ENCODE measurements at regions not wholly inside any gene's neighbourhood (a gene's known extent, or its start where the extent isn't known, plus 50 kb on each side); places are given as distances from the start of the nearest gene placed in this dataset.
"Not testable (repeated sequence)": the region's sequence is repeated elsewhere in the genome, so short reads cannot be mapped to it uniquely, and the experiment has no call there.

- FAIRE-seq; DNase-seq (ENCODE audit: insufficient read length): not testable (repeated sequence)
Measured at GRCh38 chr7:26424319-26424718, 132.7 kb downstream of the SNX10 start.

DNA sequence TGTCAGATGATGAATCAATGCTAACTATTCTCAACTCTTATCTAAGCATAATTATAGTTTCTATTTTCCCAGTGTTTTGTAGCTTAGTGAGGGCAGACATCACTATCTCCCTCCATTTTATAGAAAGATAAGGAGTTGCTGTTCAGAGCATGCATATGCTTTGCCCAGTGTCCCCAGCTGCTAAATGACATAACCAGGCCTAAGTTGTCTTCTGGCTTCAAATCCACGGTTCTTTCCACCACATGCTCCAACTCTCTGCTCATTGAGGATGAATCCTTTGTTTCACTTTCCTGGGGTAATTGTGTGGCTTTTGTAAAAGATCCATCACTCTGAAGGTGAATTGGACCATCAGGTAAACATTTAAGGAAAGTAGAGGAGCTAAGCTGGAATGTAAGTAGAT lies 134.0 kb downstream of the SNX10 start:
- no peak for FAIRE-seq
- TF ChIP-seq TAF1 (IDR thresholded peaks at IDR 0.05; ENCODE audit: borderline replicate concordance, low read depth, low read length), result no peak
- TF ChIP-seq POLR2AphosphoS5 (IDR thresholded peaks at IDR 0.05; ENCODE audit: low read depth, low read length), result no peak
- no peak for TF ChIP-seq POLR2A (IDR thresholded peaks at IDR 0.05; ENCODE audit: low read depth, low read length)

DNA sequence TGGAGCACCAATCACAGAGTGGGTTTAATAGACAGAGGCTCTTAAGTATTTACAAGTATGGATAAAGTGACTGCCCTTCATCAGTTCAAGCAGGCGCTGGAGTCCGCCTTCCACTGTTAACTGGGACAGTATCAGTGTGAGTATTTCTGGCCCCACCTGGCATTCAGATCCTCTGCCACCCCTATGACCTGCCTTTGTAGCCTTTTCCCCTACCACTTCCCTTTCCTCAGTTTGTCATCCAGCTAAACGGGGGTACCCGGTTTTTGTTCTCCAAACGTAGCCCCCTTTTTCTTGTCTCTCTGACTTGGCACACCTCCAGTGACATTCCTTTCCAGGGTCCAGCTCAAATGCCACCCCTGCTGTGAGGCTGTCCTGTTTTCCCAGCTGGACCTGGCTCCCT lies 134.4 kb downstream of the SNX10 start:
- TF ChIP-seq TAF1 (IDR thresholded peaks at IDR 0.05; ENCODE audit: borderline replicate concordance, low read depth, low read length), result no peak
- no peak for TF ChIP-seq POLR2A (IDR thresholded peaks at IDR 0.05; ENCODE audit: low read depth, low read length)
- TF ChIP-seq POLR2AphosphoS5 (IDR thresholded peaks at IDR 0.05; ENCODE audit: low read depth, low read length), result no peak
- DNase-seq (ENCODE audit: insufficient read length), result no peak
- no peak for FAIRE-seq

More for the DNA sequence above, 134.0 kb downstream of the SNX10 start:
- no peak for DNase-seq (ENCODE audit: insufficient read length)

GRCh38 chr7:26428571-26428970 lies 136.9 kb downstream of the SNX10 start:
- FAIRE-seq, result no peak
- TF ChIP-seq TAF1 (IDR thresholded peaks at IDR 0.05; ENCODE audit: borderline replicate concordance, low read depth, low read length), result no peak
- no peak for TF ChIP-seq POLR2AphosphoS5 (IDR thresholded peaks at IDR 0.05; ENCODE audit: low read depth, low read length)
- TF ChIP-seq POLR2A (IDR thresholded peaks at IDR 0.05; ENCODE audit: low read depth, low read length), result no peak
- no peak for DNase-seq (ENCODE audit: insufficient read length)

DNA sequence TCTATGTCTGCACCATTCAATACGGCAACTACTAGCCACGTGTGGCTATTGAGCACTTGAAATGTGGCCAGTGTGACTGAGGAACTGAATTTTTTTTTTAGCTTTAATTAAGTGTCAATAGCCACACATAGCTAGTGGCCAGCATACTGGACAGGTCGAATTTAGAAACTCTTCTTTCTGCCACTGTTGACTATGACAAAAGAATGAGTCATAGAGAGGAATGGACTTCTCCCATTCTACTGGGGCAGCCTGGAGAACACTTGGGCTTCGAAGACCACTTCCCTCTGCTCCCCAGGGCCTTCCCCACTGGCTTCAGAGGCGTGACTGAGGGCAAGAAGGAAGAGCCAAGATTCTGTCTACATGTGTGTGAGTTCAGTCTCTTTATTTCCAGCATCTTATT lies 137.5 kb downstream of the SNX10 start:
- TF ChIP-seq TAF1 (IDR thresholded peaks at IDR 0.05; ENCODE audit: borderline replicate concordance, low read depth, low read length) (no peak), POLR2A (IDR thresholded peaks at IDR 0.05; ENCODE audit: low read depth, low read length) (no peak), POLR2AphosphoS5 (IDR thresholded peaks at IDR 0.05; ENCODE audit: low read depth, low read length) (no peak)
- DNase-seq (ENCODE audit: insufficient read length) (no peak), FAIRE-seq (no peak)

GRCh38 chr7:26434974-26435373 lies 143.3 kb downstream of the SNX10 start:
- TF ChIP-seq TAF1 (IDR thresholded peaks at IDR 0.05; ENCODE audit: borderline replicate concordance, low read depth, low read length) (no peak), POLR2AphosphoS5 (IDR thresholded peaks at IDR 0.05; ENCODE audit: low read depth, low read length) (no peak), POLR2A (IDR thresholded peaks at IDR 0.05; ENCODE audit: low read depth, low read length) (no peak)
- no peak for DNase-seq (ENCODE audit: insufficient read length)
- no peak for FAIRE-seq

DNA sequence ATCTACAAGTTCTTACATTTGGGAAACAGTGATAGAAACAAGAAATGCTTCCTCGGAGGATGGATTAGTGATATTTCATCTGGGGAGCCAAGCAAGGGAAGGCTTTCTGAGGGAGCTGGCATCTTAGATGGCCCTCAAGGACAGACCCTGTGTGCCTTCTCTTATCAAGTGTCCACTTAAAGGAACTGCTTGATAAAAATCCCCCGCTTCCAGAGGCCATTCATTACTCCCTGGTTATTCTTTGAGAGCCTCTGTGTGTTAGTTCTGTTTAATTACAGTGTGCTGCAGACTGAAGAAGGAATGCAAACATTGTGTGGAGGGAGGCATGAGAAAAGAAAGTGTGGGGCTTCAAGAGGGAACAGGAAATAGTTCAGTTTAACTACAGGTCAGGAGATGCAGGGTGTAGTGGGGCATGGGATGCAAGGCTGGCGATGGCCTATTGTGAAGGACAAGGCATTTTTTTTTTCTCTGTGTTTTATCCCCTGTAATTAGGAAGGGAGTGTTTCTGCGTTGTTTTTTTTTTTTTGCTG lies 145.4 kb downstream of the SNX10 start:
- no peak for FAIRE-seq
- no peak for TF ChIP-seq TAF1 (IDR thresholded peaks at IDR 0.05; ENCODE audit: borderline replicate concordance, low read depth, low read length)
- no peak for TF ChIP-seq POLR2A (IDR thresholded peaks at IDR 0.05; ENCODE audit: low read depth, low read length)
- TF ChIP-seq POLR2AphosphoS5 (IDR thresholded peaks at IDR 0.05; ENCODE audit: low read depth, low read length), result no peak
- no peak for DNase-seq (ENCODE audit: insufficient read length)

DNA sequence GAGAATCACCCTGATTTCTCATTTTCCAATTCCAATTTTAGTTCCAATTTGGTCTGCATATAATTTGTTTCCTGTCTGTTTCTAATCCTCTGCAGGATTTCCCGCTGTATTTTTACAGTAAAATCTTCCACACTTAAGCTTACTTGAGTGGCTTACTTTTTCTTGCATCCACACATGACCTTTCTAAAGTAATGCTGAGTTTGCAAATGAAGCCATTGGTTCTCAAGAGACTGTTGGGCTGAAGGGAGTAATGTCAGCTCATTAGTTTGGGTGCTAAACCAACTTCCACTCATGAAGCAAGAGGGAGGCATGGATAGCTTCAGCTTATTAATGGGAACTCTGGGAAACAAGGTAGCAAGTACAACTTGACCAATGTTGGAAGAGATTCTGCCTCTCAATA lies 146.4 kb downstream of the SNX10 start:
- DNase-seq (ENCODE audit: insufficient read length) (no peak), FAIRE-seq (no peak)
- no peak for TF ChIP-seq TAF1 (IDR thresholded peaks at IDR 0.05; ENCODE audit: borderline replicate concordance, low read depth, low read length)
- no peak for TF ChIP-seq POLR2AphosphoS5 (IDR thresholded peaks at IDR 0.05; ENCODE audit: low read depth, low read length)
- TF ChIP-seq POLR2A (IDR thresholded peaks at IDR 0.05; ENCODE audit: low read depth, low read length), result no peak

GRCh38 chr7:26439521-26440232 lies 148.0 kb downstream of the SNX10 start:
- no peak for FAIRE-seq
- TF ChIP-seq TAF1 (IDR thresholded peaks at IDR 0.05; ENCODE audit: borderline replicate concordance, low read depth, low read length), result no peak
- no peak for TF ChIP-seq POLR2A (IDR thresholded peaks at IDR 0.05; ENCODE audit: low read depth, low read length)
- no peak for TF ChIP-seq POLR2AphosphoS5 (IDR thresholded peaks at IDR 0.05; ENCODE audit: low read depth, low read length)
- no peak for DNase-seq (ENCODE audit: insufficient read length)

DNA sequence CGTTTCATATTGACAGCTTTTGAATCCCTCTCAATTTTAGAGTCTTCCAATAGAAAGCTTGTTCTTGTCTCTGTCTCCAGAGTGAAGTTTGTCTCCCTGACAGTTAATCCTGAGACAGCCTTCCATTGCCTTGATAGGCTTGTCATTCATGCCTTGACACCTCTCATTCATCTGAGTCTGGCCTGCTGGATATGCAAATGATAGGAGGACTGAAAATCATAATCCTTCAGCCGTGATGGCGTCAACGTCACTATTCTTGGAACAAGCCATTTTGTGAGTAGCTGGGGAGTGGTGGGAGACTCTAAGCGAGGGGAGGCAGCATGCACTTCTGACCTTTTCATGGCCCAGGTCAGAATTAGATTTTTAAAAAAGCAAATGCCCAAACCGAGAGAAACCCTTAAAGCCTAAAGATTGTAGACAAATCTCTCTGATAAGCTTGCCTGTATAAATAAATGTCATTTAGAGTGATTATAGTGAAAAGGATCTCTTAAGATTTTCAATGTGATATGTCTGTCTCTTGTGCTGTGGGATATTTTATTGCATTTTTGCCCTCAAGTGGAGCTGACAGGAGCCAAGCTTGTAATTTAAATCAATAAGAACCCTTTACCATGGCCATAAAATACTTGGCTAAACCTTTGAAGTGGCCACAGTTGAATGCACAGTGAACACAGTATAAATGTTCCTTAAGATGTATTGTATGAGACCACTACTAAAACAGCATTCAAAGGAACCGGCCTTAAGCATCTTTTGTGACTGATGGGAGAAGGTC lies 148.8 kb downstream of the SNX10 start:
- FAIRE-seq (no peak), DNase-seq (ENCODE audit: insufficient read length) (no peak)
- TF ChIP-seq TAF1 (IDR thresholded peaks at IDR 0.05; ENCODE audit: borderline replicate concordance, low read depth, low read length) (no peak), POLR2AphosphoS5 (IDR thresholded peaks at IDR 0.05; ENCODE audit: low read depth, low read length) (no peak), POLR2A (IDR thresholded peaks at IDR 0.05; ENCODE audit: low read depth, low read length) (no peak)

DNA sequence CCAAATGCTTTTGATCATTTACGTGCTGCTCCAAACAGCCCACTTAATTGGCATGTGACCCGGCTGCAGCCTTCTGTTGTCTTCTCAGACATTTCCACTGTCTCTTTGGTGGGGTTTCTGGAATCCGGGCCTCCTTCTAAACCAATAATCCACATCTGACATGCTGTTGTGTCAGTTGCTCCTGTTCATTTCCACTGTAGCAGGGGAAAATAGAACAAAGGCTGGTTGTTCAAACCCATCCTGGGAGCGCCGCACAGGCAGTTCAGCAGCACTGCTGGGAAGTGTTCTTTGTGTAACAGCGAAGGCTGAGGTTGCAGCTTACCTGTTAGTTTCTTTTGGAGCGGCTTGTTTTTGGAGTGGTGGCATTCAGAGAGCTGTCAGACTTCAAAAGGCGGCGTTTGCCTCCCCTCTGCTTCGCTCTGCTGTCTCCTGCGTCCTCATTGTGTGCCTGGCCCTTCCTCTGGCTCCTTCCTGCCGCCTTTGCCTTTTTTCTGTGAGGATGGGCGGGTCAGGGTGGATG lies 149.4 kb downstream of the SNX10 start:
- no peak for DNase-seq (ENCODE audit: insufficient read length)
- TF ChIP-seq POLR2AphosphoS5 (IDR thresholded peaks at IDR 0.05; ENCODE audit: low read depth, low read length), result no peak
- TF ChIP-seq POLR2A (IDR thresholded peaks at IDR 0.05; ENCODE audit: low read depth, low read length), result no peak
- no peak for TF ChIP-seq TAF1 (IDR thresholded peaks at IDR 0.05; ENCODE audit: borderline replicate concordance, low read depth, low read length)
- no peak for FAIRE-seq

Data from GM12892 (cell line).